Fibroblast of lung (primary cell): ENCODE measurements at regions not wholly inside any gene's neighbourhood (a gene's known extent, or its start where the extent isn't known, plus 50 kb on each side); places are given as distances from the start of the nearest gene placed in this dataset.

ENCODE experiments used
- DNase-seq, 2 donors: peaks; one replicate each; pipeline versions ENCODE4 v3.0.0 to v3.0.0-alpha.2; 2010; ENCODE audit warnings: low read depth in 2 of 2
- H2AFZ ChIP-seq: 2 replicates; pipeline ENCODE4 v1.5.1; 2012; ENCODE audit warnings: low read length, control low read depth, inconsistent platforms
- H3K27ac ChIP-seq: 2 replicates; pipeline ENCODE4 v1.5.1; 2011; ENCODE audit warnings: low read length, control low read depth; ENCODE audit not compliant: insufficient read depth
- H3K27me3 ChIP-seq: 2 replicates; pipeline ENCODE4 v1.5.1; 2011; ENCODE audit warnings: mild to moderate bottlenecking, low read length; ENCODE audit not compliant: control insufficient read depth, insufficient read depth
- H3K36me3 ChIP-seq: 2 replicates; pipeline ENCODE4 v1.5.1; 2011; ENCODE audit warnings: low read length; ENCODE audit not compliant: control insufficient read depth, insufficient read depth
- H3K4me1 ChIP-seq: 2 replicates; pipeline ENCODE4 v1.5.1; 2011; ENCODE audit warnings: low read length; ENCODE audit not compliant: control insufficient read depth, insufficient read depth; ENCODE audit errors: extremely low read depth
- H3K4me2 ChIP-seq: 2 replicates; pipeline ENCODE4 v1.5.1; 2011; ENCODE audit warnings: low read length, control low read depth; ENCODE audit not compliant: insufficient read depth; ENCODE audit errors: extremely low read depth
- H3K4me3 ChIP-seq, 4 experiments: fragments of 200-600 bp in 1 of 4; sonication (generic) in 1 of 4; replicated peaks in 1 of 4; 2 replicates each; pipeline ENCODE4 v1.5.1; 2011 to 2016; ENCODE audit warnings: low read length in 4 of 4, low read depth in 3 of 4, mild to moderate bottlenecking in 3 of 4, control low read depth in 2 of 4, inconsistent platforms in 1 of 4, mixed read lengths in 1 of 4; ENCODE audit not compliant: insufficient read depth in 1 of 4; ENCODE audit errors: control extremely low read depth in 1 of 4
- H3K79me2 ChIP-seq: 2 replicates; pipeline ENCODE4 v1.5.1; 2012; ENCODE audit warnings: mild to moderate bottlenecking, low read length, inconsistent platforms; ENCODE audit not compliant: control insufficient read depth, insufficient read depth
- H3K9ac ChIP-seq: 2 replicates; pipeline ENCODE4 v1.5.1; 2011; ENCODE audit warnings: mild to moderate bottlenecking, low read length, control low read depth; ENCODE audit not compliant: insufficient read depth
- H3K9me3 ChIP-seq: 2 replicates; pipeline ENCODE4 v1.5.1; 2012; ENCODE audit warnings: low read depth, low read length; ENCODE audit not compliant: control insufficient read depth, insufficient read depth
- H4K20me1 ChIP-seq: 2 replicates; pipeline ENCODE4 v1.5.1; 2011; ENCODE audit warnings: low read length; ENCODE audit not compliant: control insufficient read depth, insufficient read depth; ENCODE audit errors: extremely low read depth
- CTCF ChIP-seq, 2 donors: IDR thresholded peaks in 1 of 2; conservative IDR thresholded peaks in 1 of 2; 1 replicate in 1 of 2; 2 replicates in 1 of 2; pipeline ENCODE4 v1.5.1; 2011 to 2012; ENCODE audit warnings: low read length in 2 of 2, control low read depth in 1 of 2, inconsistent platforms in 1 of 2, low read depth in 1 of 2, mild to moderate bottlenecking in 1 of 2
- EZH2 ChIP-seq: IDR thresholded peaks from 2 replicates; pipeline ENCODE4 v1.5.1; 2012; ENCODE audit warnings: low read length, control low read depth, mild to moderate bottlenecking; ENCODE audit errors: missing control alignments

DNA sequence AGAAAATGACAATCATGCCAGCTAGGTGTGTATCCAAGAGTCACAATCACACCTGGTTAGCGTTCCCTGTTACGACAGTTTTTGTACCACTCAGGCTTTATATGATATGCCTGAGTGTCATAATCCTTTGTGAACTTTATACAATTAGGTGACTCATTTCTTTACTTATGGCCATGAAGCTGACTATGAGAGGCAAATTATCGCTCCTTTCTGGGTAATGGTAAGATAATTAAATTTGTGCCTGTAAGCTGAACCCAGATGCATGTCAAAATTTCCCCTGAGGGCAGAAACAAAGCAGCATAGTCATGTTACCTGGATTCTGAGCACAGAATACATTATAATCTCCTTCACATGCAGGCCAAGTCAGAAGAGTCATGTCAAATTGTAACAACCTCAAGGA lies 970.1 kb upstream of the AMELY start:
- no peaks in the 10 kb centered on the region for H3K4me1 ChIP-seq
- H3K4me2 ChIP-seq = no peak overlapping the region
- no peaks in the 10 kb centered on the region for H3K36me3 ChIP-seq
- no peak overlapping the region for H3K4me3 ChIP-seq
- H3K9ac ChIP-seq = no peak overlapping the region
- H3K79me2 ChIP-seq = no peaks in the 10 kb centered on the region
- no peaks in the 10 kb centered on the region for H3K9me3 ChIP-seq
- no peaks in the 10 kb centered on the region for H3K27me3 ChIP-seq
- TF ChIP-seq EZH2 (no peak), CTCF (conservative IDR thresholded peaks at IDR 0.05 in 1 of 2, IDR thresholded peaks at IDR 0.05 in 1 of 2; ENCODE audit: low read depth in 1 of 2, low read length in 2 of 2) (no peak)
- no peaks in the 10 kb centered on the region for H4K20me1 ChIP-seq
- no peak overlapping the region for H2AFZ ChIP-seq
- no peak for DNase-seq
- no peak overlapping the region for H3K27ac ChIP-seq

- Histone ChIP-seq H3K27ac (no peak overlapping the region), H3K9me3 (no peaks in the 10 kb centered on the region), H4K20me1 (no peaks in the 10 kb centered on the region), H3K4me1 (no peaks in the 10 kb centered on the region), H2AFZ (no peak overlapping the region), H3K79me2 (no peaks in the 10 kb centered on the region), H3K36me3 (no peaks in the 10 kb centered on the region), H3K4me3 (no peak overlapping the region), H3K4me2 (no peak overlapping the region), H3K9ac (no peak overlapping the region), H3K27me3 (no peaks in the 10 kb centered on the region)
- TF ChIP-seq CTCF (conservative IDR thresholded peaks at IDR 0.05 in 1 of 2, IDR thresholded peaks at IDR 0.05 in 1 of 2; ENCODE audit: low read depth in 1 of 2, low read length in 2 of 2) (no peak), EZH2 (no peak)
- no peak for DNase-seq
Observed at GRCh38 chrY:7879245-7879644, 967.7 kb upstream of the AMELY start.

DNA sequence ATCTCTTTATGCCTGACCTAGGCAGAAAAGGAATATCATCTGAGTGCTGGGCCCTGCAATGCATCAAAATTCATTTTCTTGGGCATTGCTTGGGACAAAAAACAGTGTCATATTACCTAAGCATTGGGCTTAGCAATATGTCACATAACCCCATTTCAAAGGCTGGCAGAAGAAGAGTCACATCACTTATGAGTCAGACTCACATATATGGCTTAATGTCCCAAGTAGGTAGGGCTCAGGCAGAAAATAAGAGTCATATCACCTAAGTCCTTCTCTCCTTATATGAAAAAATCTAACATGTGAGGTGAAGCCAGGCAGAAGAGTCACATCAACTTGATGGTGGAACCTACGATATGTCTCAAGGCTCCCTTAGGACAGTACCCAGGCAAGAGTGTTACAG lies 967.2 kb upstream of the AMELY start:
- H3K4me2 ChIP-seq = no peak overlapping the region
- no peaks in the 10 kb centered on the region for H3K4me1 ChIP-seq
- no peak for DNase-seq
- TF ChIP-seq EZH2 = no peak
- no peak for TF ChIP-seq CTCF (conservative IDR thresholded peaks at IDR 0.05 in 1 of 2, IDR thresholded peaks at IDR 0.05 in 1 of 2; ENCODE audit: low read depth in 1 of 2, low read length in 2 of 2)
- no peaks in the 10 kb centered on the region for H4K20me1 ChIP-seq
- H3K27me3 ChIP-seq = no peaks in the 10 kb centered on the region
- no peaks in the 10 kb centered on the region for H3K79me2 ChIP-seq
- H3K36me3 ChIP-seq = no peaks in the 10 kb centered on the region
- no peaks in the 10 kb centered on the region for H3K9me3 ChIP-seq
- H3K27ac ChIP-seq = no peak overlapping the region
- no peak overlapping the region for H3K9ac ChIP-seq
- H2AFZ ChIP-seq = no peak overlapping the region
- H3K4me3 ChIP-seq = no peak overlapping the region
